GM21526 (cell line): ENCODE measurements at regions not wholly inside any gene's neighbourhood (a gene's known extent, or its start where the extent isn't known, plus 50 kb on each side); places are given as distances from the start of the nearest gene placed in this dataset.
"Not testable (repeated sequence)": the region's sequence is repeated elsewhere in the genome, so short reads cannot be mapped to it uniquely, and the experiment has no call there.

ENCODE experiments used
- ATAC-seq: cut with Tn5 transposase; IDR thresholded peaks from one replicate; pipeline ENCODE4 v1.9.1; 2021; ENCODE audit warnings: moderate library complexity; ENCODE audit not compliant: unreplicated experiment, low FRiP score

GRCh38 chr1:169044296-169044695, 62.2 kb upstream of the ATP1B1 start:
- peak; percentile 90 for ATAC-seq

- no peak for ATAC-seq
These were observed 61.5 kb upstream of the ATP1B1 start for GRCh38 chr1:169044971-169045370.

- ATAC-seq, result no peak
These were observed 59.8 kb upstream of the ATP1B1 start for GRCh38 chr1:169046671-169047070.

GRCh38 chr1:169047074-169047473, 59.4 kb upstream of the ATP1B1 start:
- no peak for ATAC-seq

GRCh38 chr1:169048043-169048442, 58.4 kb upstream of the ATP1B1 start:
- no peak for ATAC-seq

GRCh38 chr1:169049258-169049938, 57.1 kb upstream of the ATP1B1 start:
- ATAC-seq, result no peak

- ATAC-seq, result no peak
These were observed 55.3 kb upstream of the ATP1B1 start for GRCh38 chr1:169051171-169051570.

- not testable (repeated sequence) for ATAC-seq
These were observed 54.3 kb upstream of the ATP1B1 start for GRCh38 chr1:169052171-169052570.

- no peak for ATAC-seq
These were observed 53.8 kb upstream of the ATP1B1 start for GRCh38 chr1:169052727-169053126.

- no peak for ATAC-seq
These were observed 53.3 kb upstream of the ATP1B1 start for GRCh38 chr1:169053196-169053595.
